Suprapubic skin (tissue), 4 donors: ENCODE measurements at regions not wholly inside any gene's neighbourhood (a gene's known extent, or its start where the extent isn't known, plus 50 kb on each side); places are given as distances from the start of the nearest gene placed in this dataset.

ENCODE experiments used
- DNase-seq, 2 donors: peaks; one replicate each; pipeline ENCODE4 v3.0.0-alpha.2; 2019; ENCODE audit warnings: low spot score in 2 of 2
- H3K27ac ChIP-seq: fragments of 200-600 bp; sonication (generic); one replicate; pipeline ENCODE4 v1.5.1; 2019
- H3K27me3 ChIP-seq: fragments of 200-600 bp; sonication (generic); one replicate; pipeline ENCODE4 v1.5.1; 2019
- H3K36me3 ChIP-seq: fragments of 200-600 bp; sonication (generic); one replicate; pipeline ENCODE4 v1.5.1; 2019
- H3K4me1 ChIP-seq: fragments of 200-600 bp; sonication (generic); one replicate; pipeline ENCODE4 v1.5.1; 2019
- H3K4me3 ChIP-seq: fragments of 200-600 bp; sonication (generic); one replicate; pipeline ENCODE4 v1.5.1; 2019; ENCODE audit warnings: mild to moderate bottlenecking
- H3K9me3 ChIP-seq: fragments of 200-600 bp; sonication (generic); one replicate; pipeline ENCODE4 v1.5.1; 2019
- CTCF ChIP-seq, 2 donors: fragments of 200-600 bp in 1 of 2; fragments of 450-650 bp in 1 of 2; sonication (generic) in 1 of 2; IDR thresholded peaks; one replicate each; pipeline ENCODE4 v1.5.1; 2016 to 2019; ENCODE audit warnings: antibody characterized with exemption in 2 of 2, mild to moderate bottlenecking in 1 of 2, moderate library complexity in 1 of 2
- EP300 ChIP-seq: sonication (generic); formaldehyde crosslinking; IDR thresholded peaks from one replicate; pipeline ENCODE4 v1.6.1; 2017; ENCODE audit warnings: antibody characterized with exemption
- POLR2A ChIP-seq, 2 donors: fragments of 450-650 bp; IDR thresholded peaks; one replicate each; pipeline ENCODE4 v1.6.1; 2017; ENCODE audit warnings: antibody characterized with exemption in 2 of 2, mild to moderate bottlenecking in 2 of 2, moderate library complexity in 2 of 2
- POLR2AphosphoS5 ChIP-seq, 3 donors: sonication (generic); formaldehyde crosslinking; IDR thresholded peaks; one replicate each; pipeline ENCODE4 v1.6.1; 2017; ENCODE audit warnings: antibody characterized with exemption in 3 of 3
- WGBS: methylation state at CpG from one replicate; pipeline ENCODE4 v1.1.5; 2018; 5-methylcytosine and 5-hydroxymethylcytosine counted together

DNA sequence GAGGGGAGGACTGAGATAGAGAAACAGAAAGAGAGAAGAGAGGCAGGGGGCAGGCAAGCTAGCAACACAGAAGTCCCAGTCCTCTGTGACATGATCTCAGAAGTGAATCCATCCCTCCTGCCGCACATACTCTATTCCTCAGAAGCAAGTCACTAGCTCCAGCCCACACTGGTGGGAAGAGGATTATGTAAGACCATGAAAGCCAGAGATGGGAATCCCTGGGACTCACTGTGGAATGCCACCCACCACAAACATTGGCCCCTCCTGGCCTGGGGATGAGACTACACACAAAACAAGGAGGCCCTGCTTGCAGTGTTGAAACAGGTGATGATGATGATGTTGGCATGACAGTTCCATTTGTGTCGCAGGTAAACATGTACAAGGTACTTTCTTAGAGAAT is 419.9 kb downstream of the IRS2 start:
- no peak overlapping the region for H3K4me3 ChIP-seq
- no peak for DNase-seq
- no peak overlapping the region for H3K27ac ChIP-seq
- 88% methylated on average over 2 of the region's 2 CpGs for WGBS
- no peaks in the 10 kb centered on the region for H3K27me3 ChIP-seq
- no peaks in the 10 kb centered on the region for H3K4me1 ChIP-seq
- no peaks in the 10 kb centered on the region for H3K9me3 ChIP-seq
- H3K36me3 ChIP-seq: no peaks in the 10 kb centered on the region
- TF ChIP-seq POLR2AphosphoS5 (IDR thresholded peaks at IDR 0.05) (no peak), EP300 (no peak), POLR2A (IDR thresholded peaks at IDR 0.05) (no peak), CTCF (IDR thresholded peaks at IDR 0.05) (no peak)

DNA sequence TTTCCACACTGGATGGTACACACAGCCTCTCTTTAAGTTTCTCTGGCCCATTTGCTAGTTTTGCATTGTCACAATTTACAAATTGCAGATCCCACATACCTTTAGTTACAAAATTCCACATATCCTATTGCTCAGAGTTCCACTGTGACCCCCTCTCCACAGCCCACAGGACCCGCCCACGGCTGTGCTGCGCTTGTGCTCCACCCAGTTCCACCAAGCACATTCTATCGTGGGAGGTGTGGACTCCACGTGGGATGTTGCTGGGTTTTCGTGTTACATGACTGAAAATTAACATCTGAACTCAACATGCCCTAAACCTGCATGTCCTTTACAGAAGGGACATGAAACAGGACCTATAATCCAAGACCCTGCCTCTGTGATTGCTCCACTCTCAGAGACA is 423.0 kb downstream of the IRS2 start:
- WGBS: 75% methylated on average over 6 of the region's 6 CpGs

DNA sequence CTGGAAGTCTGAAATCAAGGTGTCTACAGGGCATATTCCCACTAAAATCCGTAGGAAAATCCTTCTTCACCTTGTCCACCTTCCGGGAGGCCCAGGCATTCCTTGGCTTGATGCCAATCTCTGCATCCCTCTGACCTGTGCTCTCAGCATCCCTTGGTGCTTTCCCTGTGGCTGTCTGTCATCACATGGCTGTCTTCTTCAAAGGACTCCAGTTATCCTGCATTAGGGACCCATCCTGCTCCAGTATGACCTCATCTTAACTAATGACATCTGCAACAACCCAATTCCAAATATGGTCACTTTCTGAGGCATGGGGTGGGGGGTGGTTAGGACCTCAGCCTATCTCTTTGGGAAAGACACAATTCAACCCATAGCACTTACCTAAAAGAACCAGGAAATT is 423.8 kb downstream of the IRS2 start:
- 71% methylated on average over 2 of the region's 2 CpGs for WGBS
- H3K36me3 ChIP-seq: no peaks in the 10 kb centered on the region

More for the DNA sequence above, 423.0 kb downstream of the IRS2 start:
- no peaks in the 10 kb centered on the region for H3K36me3 ChIP-seq
- no peak overlapping the region for H3K4me3 ChIP-seq
- no peak for DNase-seq
- H3K27ac ChIP-seq: no peak overlapping the region
- no peaks in the 10 kb centered on the region for H3K9me3 ChIP-seq
- H3K27me3 ChIP-seq: no peaks in the 10 kb centered on the region
- no peak for TF ChIP-seq CTCF (IDR thresholded peaks at IDR 0.05)
- no peak for TF ChIP-seq POLR2AphosphoS5 (IDR thresholded peaks at IDR 0.05)
- TF ChIP-seq POLR2A (IDR thresholded peaks at IDR 0.05): no peak
- TF ChIP-seq EP300: no peak
- H3K4me1 ChIP-seq: no peaks in the 10 kb centered on the region

DNA sequence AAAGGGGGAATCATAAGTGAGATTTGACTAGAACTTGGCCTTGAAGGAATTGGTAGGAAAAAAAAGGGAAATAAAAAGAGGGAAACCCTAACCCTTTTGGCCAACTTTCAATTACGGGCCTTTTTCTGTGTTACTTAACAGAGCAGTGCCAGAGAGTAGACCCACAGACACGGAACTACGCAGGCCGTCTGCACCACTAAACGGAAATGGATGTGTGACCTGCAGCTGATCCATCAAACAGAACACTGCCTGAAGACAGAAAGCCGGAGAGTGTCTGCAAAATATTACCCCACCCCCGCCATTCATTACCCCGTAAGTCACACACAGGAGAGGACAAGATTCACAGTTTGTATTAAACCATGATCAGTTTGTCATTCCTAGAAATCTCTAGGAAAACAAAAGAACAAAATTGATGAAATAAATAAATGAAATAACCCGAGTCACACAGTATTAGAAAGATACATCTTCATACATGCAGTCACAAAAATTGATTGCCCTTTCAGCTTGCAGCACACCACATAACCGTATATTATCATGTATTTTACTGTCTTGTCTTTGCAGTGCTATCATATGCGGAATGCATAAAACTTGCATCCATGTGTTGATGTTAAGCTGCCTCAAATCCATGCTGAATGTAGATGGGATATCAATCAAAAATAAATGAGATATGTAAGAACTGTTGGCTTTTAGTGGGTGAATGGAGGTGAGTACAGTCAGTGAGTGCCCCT is 424.7 kb downstream of the IRS2 start:
- TF ChIP-seq CTCF (IDR thresholded peaks at IDR 0.05) (no peak), POLR2A (IDR thresholded peaks at IDR 0.05) (no peak), POLR2AphosphoS5 (IDR thresholded peaks at IDR 0.05) (no peak), EP300 (no peak)
- Histone ChIP-seq H3K27me3 (no peaks in the 10 kb centered on the region), H3K36me3 (no peaks in the 10 kb centered on the region), H3K4me1 (no peaks in the 10 kb centered on the region), H3K27ac (no peak overlapping the region), H3K4me3 (no peak overlapping the region), H3K9me3 (no peaks in the 10 kb centered on the region)
- 78% methylated on average over 11 of the region's 11 CpGs for WGBS
- DNase-seq: no peak

More for the DNA sequence above, 423.8 kb downstream of the IRS2 start:
- Histone ChIP-seq H3K4me3 (no peak overlapping the region), H3K4me1 (no peaks in the 10 kb centered on the region), H3K27ac (no peak overlapping the region), H3K27me3 (no peaks in the 10 kb centered on the region), H3K9me3 (no peaks in the 10 kb centered on the region)
- TF ChIP-seq EP300 (no peak), CTCF (IDR thresholded peaks at IDR 0.05) (no peak), POLR2A (IDR thresholded peaks at IDR 0.05) (no peak), POLR2AphosphoS5 (IDR thresholded peaks at IDR 0.05) (no peak)
- no peak for DNase-seq

- no peak overlapping the region for H3K27ac ChIP-seq
- DNase-seq: no peak
- no peaks in the 10 kb centered on the region for H3K27me3 ChIP-seq
- 87% methylated on average over 16 of the region's 16 CpGs for WGBS
- no peaks in the 10 kb centered on the region for H3K9me3 ChIP-seq
- TF ChIP-seq EP300: no peak
- TF ChIP-seq POLR2AphosphoS5 (IDR thresholded peaks at IDR 0.05): no peak
- H3K4me3 ChIP-seq: no peak overlapping the region
- no peaks in the 10 kb centered on the region for H3K4me1 ChIP-seq
- no peaks in the 10 kb centered on the region for H3K36me3 ChIP-seq
Observed at GRCh38 chr13:109357751-109358471, 428.5 kb downstream of the IRS2 start.
